HG03066 (cell line): ENCODE measurements at regions not wholly inside any gene's neighbourhood (a gene's known extent, or its start where the extent isn't known, plus 50 kb on each side); places are given as distances from the start of the nearest gene placed in this dataset.
"Not testable (repeated sequence)": the region's sequence is repeated elsewhere in the genome, so short reads cannot be mapped to it uniquely, and the experiment has no call there.

Source experiments
- ATAC-seq: cut with Tn5 transposase; IDR thresholded peaks from one replicate; pipeline ENCODE4 v1.9.1; 2021; ENCODE audit warnings: low read depth; ENCODE audit not compliant: unreplicated experiment

- not testable (repeated sequence) for ATAC-seq
Measured at GRCh38 chr10:78424050-78424449, 390.4 kb downstream of the RPS24 start.

- ATAC-seq: no peak
Measured at GRCh38 chr10:78424723-78425122, 391.1 kb downstream of the RPS24 start.

GRCh38 chr10:78426181-78426580, 392.5 kb downstream of the RPS24 start:
- ATAC-seq: no peak

DNA sequence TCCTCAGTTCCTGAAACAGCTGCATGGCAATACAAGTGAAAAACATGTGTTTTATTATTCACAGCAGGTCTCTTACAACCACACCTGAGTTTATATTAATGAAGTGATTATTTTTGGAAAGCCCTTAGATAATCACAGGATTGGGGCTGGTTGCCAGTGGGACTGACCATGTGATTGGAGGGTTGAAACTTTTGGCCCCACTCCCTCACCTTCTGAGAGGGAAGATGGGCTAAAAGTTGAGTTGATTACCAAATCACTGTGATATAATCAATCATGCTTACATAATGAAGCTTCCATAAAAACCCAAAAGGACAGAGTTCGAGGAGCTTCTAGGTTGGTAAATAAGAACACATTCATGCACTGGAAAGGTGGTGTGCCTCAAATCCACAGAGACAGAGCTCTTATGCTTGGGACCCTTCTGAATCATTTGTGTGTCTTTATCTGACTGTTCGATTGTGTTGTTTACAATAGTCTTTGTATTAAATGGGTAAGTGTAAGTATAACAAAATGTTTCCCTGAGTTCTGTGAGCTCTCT, 393.9 kb downstream of the RPS24 start:
- ATAC-seq: no peak

DNA sequence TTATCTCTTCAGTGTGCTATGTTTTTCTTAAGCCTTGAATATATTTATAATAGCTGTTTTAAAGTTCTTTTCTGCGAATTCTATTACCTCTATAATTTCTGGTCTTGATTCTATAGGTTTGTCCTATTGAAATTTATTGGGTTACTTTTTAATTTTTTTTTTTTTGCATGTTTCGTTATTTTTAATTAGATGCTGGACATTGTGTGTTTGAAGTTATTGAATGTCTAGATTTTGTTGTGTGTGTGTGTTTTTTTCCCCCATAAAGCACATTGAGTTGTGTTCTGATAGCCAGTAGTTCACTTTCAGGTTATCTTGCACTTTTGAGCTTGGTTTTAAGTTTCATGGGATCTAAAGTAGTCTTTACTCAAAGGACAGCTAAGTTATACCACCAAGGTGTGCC, 394.9 kb downstream of the RPS24 start:
- ATAC-seq: no peak

GRCh38 chr10:78429984-78430383, 396.3 kb downstream of the RPS24 start:
- ATAC-seq: no peak

DNA sequence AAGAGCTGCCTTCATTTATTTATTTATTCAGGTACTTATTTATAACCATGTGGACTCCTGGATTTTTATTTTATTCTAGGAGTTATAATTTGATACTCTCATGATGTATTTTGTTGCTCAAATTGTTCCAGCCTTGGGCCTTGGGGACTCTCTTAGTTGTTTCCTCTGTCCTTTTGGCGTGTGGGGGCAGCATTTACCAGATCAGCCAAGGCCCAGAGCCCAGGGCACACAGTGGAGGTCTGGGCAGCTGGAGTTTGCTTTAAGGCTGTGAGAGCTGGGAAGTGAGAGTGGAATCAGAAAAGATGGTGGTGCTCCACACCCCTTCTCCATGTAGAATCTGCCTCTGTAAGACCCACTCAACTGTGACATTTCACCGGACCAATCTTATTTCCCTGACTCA, 398.9 kb downstream of the RPS24 start:
- ATAC-seq: no peak

DNA sequence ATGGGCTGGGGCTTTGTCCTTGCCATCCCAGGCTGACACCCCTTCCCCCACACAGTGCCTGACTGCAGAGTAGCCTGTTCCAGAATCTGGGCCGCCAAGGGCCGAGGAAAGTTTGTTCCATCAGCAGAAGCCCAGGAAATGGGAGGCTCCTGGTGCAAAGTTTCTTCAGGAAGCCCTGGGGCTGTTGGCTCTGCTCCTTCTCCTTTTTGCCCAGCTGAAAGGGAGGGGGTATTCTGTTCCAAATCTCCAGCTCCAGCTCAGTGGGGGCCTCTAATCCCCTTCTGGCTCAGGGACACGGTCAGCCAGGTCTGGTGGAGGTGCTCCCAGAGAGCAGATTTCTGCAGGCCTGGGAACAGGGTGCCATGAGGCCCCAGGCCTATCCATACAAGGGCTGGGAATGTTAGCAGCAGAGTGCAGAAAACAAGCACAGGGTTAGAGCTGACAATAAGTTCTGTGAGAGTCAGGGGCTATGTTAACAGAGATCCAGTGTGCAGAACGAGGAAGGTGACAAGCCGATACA, 399.5 kb downstream of the RPS24 start:
- no peak for ATAC-seq

DNA sequence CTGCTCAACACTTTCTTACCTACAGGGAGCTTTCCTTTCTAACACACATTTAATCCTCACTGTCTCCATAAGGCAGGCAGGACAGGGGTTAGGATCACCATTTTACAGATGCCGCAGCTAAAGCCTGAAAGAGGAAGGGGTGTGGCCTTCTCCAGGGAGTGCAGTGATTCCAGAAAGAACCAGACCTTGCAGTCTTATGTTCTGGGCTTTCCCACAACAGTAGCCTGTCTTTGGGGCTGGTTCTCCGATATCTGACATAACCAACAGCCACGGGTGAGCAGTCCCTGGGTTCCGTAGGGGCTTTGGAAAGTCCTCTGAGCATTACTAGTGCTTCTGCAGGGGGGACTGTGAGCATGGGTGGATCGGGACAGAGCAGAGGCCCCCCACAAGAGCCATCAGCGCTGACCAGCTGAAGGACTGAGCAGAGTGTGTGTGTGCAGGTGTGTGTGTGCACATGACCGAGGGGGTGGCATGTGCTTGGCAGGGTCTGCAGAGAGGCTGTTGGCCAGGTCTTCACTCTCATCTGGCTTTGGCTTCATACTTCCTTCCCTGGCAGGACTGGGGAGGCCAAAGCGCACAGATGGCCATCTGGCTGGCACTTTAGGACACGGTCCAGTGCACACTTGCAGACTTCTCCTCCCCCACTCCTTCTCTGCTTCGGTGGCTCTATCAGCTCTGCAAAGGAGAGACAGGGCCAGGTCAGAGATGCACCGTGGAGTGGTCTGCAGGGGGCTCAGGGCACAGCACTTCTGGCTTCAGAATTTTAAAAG, 400.3 kb downstream of the RPS24 start:
- ATAC-seq: no peak

DNA sequence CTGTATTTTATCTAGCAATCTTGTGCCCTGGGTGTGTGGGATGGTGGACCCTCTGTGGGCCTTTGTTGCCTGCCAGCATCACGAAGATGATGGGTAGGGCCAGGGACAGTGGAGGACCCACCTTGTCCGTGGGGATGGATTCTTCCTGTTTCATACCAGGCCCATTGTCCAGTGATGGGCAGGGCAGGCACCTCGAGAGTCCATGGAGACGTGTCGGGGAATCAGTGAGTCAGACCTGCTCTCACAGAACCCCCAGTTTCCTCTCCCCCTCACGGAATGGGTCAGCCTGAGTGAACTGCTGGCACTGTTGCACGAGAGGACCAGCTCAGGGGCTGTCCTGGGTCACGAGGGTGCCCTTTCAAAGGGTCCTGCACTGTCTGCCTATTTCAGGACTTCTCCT, 401.2 kb downstream of the RPS24 start:
- no peak for ATAC-seq

GRCh38 chr10:78435484-78436221, 402.0 kb downstream of the RPS24 start:
- no peak for ATAC-seq

DNA sequence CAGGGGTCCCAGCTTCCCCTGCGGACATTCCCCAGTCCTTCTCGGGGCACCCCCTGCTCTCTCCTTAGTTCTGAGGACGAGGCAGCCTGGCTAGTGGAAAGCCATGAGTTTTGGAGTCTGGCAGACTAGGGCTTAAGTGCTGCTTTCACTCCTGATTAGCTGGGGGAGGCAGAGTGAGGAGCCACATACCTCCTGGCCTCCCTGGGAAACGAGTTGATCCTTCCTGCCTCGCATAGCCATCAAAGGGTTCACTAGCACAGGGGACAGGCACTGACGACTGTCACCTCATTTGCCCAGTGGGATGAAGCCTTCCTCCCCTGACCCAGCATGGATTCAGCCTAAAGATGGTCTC, 402.5 kb downstream of the RPS24 start:
- ATAC-seq: no peak

GRCh38 chr10:78436706-78437406, 403.2 kb downstream of the RPS24 start:
- ATAC-seq: no peak

- ATAC-seq: peak; percentile 77
Measured at GRCh38 chr10:78437407-78437768, 403.7 kb downstream of the RPS24 start.

DNA sequence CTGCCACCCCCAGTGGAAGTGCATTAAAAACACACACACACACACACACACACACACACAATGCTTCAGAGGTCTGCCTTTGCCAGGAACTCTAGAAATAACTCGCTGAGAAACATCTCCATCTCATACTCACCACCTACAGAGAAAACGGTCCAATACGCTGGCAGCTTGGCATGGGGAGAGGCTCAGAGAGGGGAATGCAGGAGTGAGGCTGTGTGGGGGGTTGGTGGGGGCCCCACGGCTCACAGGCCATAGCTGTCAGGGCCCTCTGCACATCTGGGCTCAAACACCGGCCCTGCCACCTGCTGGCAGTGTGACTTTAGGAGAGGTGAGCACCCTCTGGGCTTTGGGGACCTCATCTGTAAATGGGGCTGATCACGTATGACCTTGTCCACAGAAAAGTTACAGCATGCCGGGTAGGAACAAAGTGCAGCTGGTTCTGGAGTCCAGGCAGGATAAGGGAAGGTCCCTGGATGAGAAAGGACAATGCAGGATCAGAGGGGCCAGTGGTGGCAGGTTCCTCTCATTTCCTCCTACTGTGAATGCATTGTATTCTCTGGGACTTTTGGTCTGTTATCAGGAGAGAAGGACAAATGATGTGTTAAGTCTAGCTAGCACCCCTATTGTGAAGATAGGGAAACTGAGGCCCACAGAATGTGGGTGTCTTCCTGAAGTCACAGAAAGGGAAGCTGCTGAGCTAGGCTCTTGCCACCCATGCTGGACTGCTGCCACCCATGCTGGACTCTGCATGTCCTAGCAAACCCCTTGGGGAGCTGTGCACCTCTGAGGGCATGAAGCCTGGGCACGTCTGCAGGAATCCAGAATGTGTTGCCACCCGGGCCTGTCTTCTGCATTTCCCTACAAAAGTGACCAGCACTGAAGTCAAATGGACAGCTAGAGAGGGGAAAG, 404.6 kb downstream of the RPS24 start:
- ATAC-seq: no peak

GRCh38 chr10:78438907-78439809, 405.5 kb downstream of the RPS24 start:
- ATAC-seq: no peak

- no peak for ATAC-seq
Measured at GRCh38 chr10:78441010-78441409, 407.3 kb downstream of the RPS24 start.

DNA sequence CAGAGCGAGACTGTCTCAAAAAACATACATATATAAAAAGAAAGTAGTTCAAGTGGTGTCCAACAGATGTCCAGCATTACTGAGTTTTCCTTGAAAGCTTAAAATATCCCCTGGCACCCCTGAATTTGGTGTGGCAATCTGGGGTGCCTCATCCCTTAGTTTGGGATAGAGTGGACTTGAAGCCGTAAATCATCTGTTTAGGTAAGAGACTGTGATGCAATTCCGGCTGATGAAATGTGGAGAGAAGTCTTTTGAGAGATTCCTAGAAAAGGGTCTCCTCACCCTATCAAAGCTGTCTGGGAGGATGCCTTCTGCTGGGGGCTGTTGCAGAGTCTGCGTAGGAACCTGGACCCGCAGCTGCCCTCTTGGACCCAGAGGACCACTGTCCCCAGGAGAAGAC, 408.0 kb downstream of the RPS24 start:
- ATAC-seq: no peak
